ENCODE measurements at regions not wholly inside any gene's neighbourhood (a gene's known extent, or its start where the extent isn't known, plus 50 kb on each side); places are given as distances from the start of the nearest gene placed in this dataset.

- DNase-seq (ENCODE audit: extremely low read depth, low read depth, low spot score) = no peak
These were observed 199.8 kb upstream of the NAV3 start for GRCh38 chr12:77630790-77631445.

GRCh38 chr12:77630344-77630743 lies 200.3 kb upstream of the NAV3 start:
- DNase-seq (ENCODE audit: extremely low read depth, low read depth, low spot score) = no peak

- no peak for DNase-seq (ENCODE audit: extremely low read depth, low read depth, low spot score)
These were observed 201.6 kb upstream of the NAV3 start for GRCh38 chr12:77629141-77629540.

- no peak for DNase-seq (ENCODE audit: extremely low read depth, low read depth, low spot score)
These were observed 205.3 kb upstream of the NAV3 start for GRCh38 chr12:77625441-77625840.

- no peak for DNase-seq (ENCODE audit: extremely low read depth, low read depth, low spot score)
These were observed 211.3 kb upstream of the NAV3 start for GRCh38 chr12:77619425-77619824.

GRCh38 chr12:77617818-77618217 lies 212.9 kb upstream of the NAV3 start:
- no peak for DNase-seq (ENCODE audit: extremely low read depth, low read depth, low spot score)

GRCh38 chr12:77615332-77615731 lies 215.4 kb upstream of the NAV3 start:
- no peak for DNase-seq (ENCODE audit: extremely low read depth, low read depth, low spot score)

- DNase-seq (ENCODE audit: extremely low read depth, low read depth, low spot score) = no peak
These were observed 217.3 kb upstream of the NAV3 start for GRCh38 chr12:77613411-77613810.

- DNase-seq (ENCODE audit: extremely low read depth, low read depth, low spot score) = no peak
These were observed 220.2 kb upstream of the NAV3 start for GRCh38 chr12:77610446-77610845.

GRCh38 chr12:77609016-77609415 lies 221.7 kb upstream of the NAV3 start:
- no peak for DNase-seq (ENCODE audit: extremely low read depth, low read depth, low spot score)

- DNase-seq (ENCODE audit: extremely low read depth, low read depth, low spot score) = no peak
These were observed 222.3 kb upstream of the NAV3 start for GRCh38 chr12:77608271-77608824.

- DNase-seq (ENCODE audit: extremely low read depth, low read depth, low spot score) = no peak
These were observed 224.3 kb upstream of the NAV3 start for GRCh38 chr12:77606348-77606747.

- no peak for DNase-seq (ENCODE audit: extremely low read depth, low read depth, low spot score)
These were observed 226.7 kb upstream of the NAV3 start for GRCh38 chr12:77603946-77604345.

- no peak for DNase-seq (ENCODE audit: extremely low read depth, low read depth, low spot score)
These were observed 229.6 kb upstream of the NAV3 start for GRCh38 chr12:77601069-77601468.

- DNase-seq (ENCODE audit: extremely low read depth, low read depth, low spot score) = no peak
These were observed 230.2 kb upstream of the NAV3 start for GRCh38 chr12:77600468-77600843.

GRCh38 chr12:77599782-77600467 lies 230.8 kb upstream of the NAV3 start:
- DNase-seq (ENCODE audit: extremely low read depth, low read depth, low spot score) = no peak

- no peak for DNase-seq (ENCODE audit: extremely low read depth, low read depth, low spot score)
These were observed 236.3 kb upstream of the NAV3 start for GRCh38 chr12:77594366-77594765.

- DNase-seq (ENCODE audit: extremely low read depth, low read depth, low spot score) = no peak
These were observed 237.9 kb upstream of the NAV3 start for GRCh38 chr12:77592836-77593235.

- no peak for DNase-seq (ENCODE audit: extremely low read depth, low read depth, low spot score)
These were observed 238.5 kb upstream of the NAV3 start for GRCh38 chr12:77591959-77592743.

GRCh38 chr12:77590306-77590705 lies 240.4 kb upstream of the NAV3 start:
- DNase-seq (ENCODE audit: extremely low read depth, low read depth, low spot score) = no peak

- DNase-seq (ENCODE audit: extremely low read depth, low read depth, low spot score) = no peak
These were observed 245.8 kb upstream of the NAV3 start for GRCh38 chr12:77584860-77585259.

All from glomerular endothelial cell (primary cell).